SK-N-SH (cell line): ENCODE measurements at regions not wholly inside any gene's neighbourhood (a gene's known extent, or its start where the extent isn't known, plus 50 kb on each side); places are given as distances from the start of the nearest gene placed in this dataset.

ENCODE experiments used
- CTCF ChIA-PET: fragments of 300-600, 350-600 bp; formaldehyde crosslinking; extraction: SDS; loops from one replicate; lab custom pipeline; 2021; lab: Yijun Ruan, JAX
- POLR2A ChIA-PET: fragments of 350-600 bp; sonication (Branson Sonifier 250); formaldehyde crosslinking; extraction: SDS; loops from one replicate; lab custom pipeline; 2020; ENCODE audit warnings: antibody characterized with exemption, inconsistent platforms; lab: Yijun Ruan, JAX
- DNase-seq: peaks from one replicate; pipeline ENCODE4 v3.0.0; 2012
- H2AFZ ChIP-seq: fragments of 200-600 bp; sonication (generic); 2 replicates; pipeline ENCODE4 v1.8.1; 2016; ENCODE audit warnings: antibody characterized with exemption, mild to moderate bottlenecking, low read depth
- H3F3A ChIP-seq: fragments of 200-600 bp; sonication (generic); replicated peaks from 2 replicates; pipeline ENCODE3; 2016; ENCODE audit warnings: antibody characterized with exemption, mild to moderate bottlenecking; ENCODE audit not compliant: insufficient read depth
- H3K27ac ChIP-seq, 2 experiments: fragments of 200-500 bp in 1 of 2; fragments of 200-600 bp in 1 of 2; sonication (Bioruptor generic) in 1 of 2; sonication (generic), shearing (Covaris generic) in 1 of 2; 2 replicates each; pipeline versions ENCODE4 v1.5.1 to v1.6.1; 2014 to 2016; ENCODE audit warnings: low read depth in 2 of 2, inconsistent platforms in 1 of 2, low read length in 1 of 2, mild to moderate bottlenecking in 1 of 2, mixed read lengths in 1 of 2
- H3K27me3 ChIP-seq: fragments of 200-600 bp; sonication (generic), shearing (Covaris generic); 2 replicates; pipeline ENCODE4 v1.6.1; 2016; ENCODE audit warnings: mixed run types; ENCODE audit not compliant: insufficient read depth
- H3K36me3 ChIP-seq, 2 experiments: fragments of 200-500 bp in 1 of 2; fragments of 200-600 bp in 1 of 2; sonication (Bioruptor generic) in 1 of 2; sonication (generic) in 1 of 2; replicated peaks in 1 of 2; 2 replicates each; pipeline versions ENCODE3 to v1.5.1; 2014 to 2016; ENCODE audit warnings: low read length in 1 of 2, mild to moderate bottlenecking in 1 of 2; ENCODE audit not compliant: insufficient read depth in 2 of 2, control insufficient read depth in 1 of 2
- H3K4me1 ChIP-seq, 2 experiments: fragments of 200-500 bp in 1 of 2; fragments of 200-600 bp in 1 of 2; sonication (Bioruptor generic) in 1 of 2; sonication (generic), shearing (Covaris generic) in 1 of 2; 2 replicates each; pipeline versions ENCODE4 v1.5.1 to v1.6.1; 2014 to 2016; ENCODE audit warnings: low read depth in 1 of 2, low read length in 1 of 2, mixed run types in 1 of 2; ENCODE audit not compliant: insufficient read depth in 2 of 2, control insufficient read depth in 1 of 2
- H3K4me2 ChIP-seq: fragments of 200-600 bp; sonication (generic), shearing (Covaris generic); 2 replicates; pipeline ENCODE4 v1.6.1; 2017; ENCODE audit warnings: mixed run types
- H3K4me3 ChIP-seq, 2 experiments: fragments of 200-500 bp in 1 of 2; fragments of 200-600 bp in 1 of 2; sonication (Bioruptor generic) in 1 of 2; sonication (generic), shearing (Covaris generic) in 1 of 2; 2 replicates each; pipeline versions ENCODE4 v1.5.1 to v1.8.1; 2014 to 2016; ENCODE audit warnings: low read depth in 2 of 2, inconsistent platforms in 1 of 2, low read length in 1 of 2, mild to moderate bottlenecking in 1 of 2, mixed read lengths in 1 of 2, moderate library complexity in 1 of 2
- H3K79me2 ChIP-seq: fragments of 200-600 bp; sonication (generic); 2 replicates; pipeline ENCODE4 v1.8.1; 2017; ENCODE audit warnings: mild to moderate bottlenecking; ENCODE audit not compliant: insufficient read depth
- H3K9ac ChIP-seq: fragments of 200-600 bp; sonication (generic); 2 replicates; pipeline ENCODE4 v1.6.1; 2017; ENCODE audit warnings: mixed run types
- H3K9me2 ChIP-seq: fragments of 200-600 bp; sonication (generic); 2 replicates; pipeline ENCODE4 v1.6.1; 2017; ENCODE audit warnings: mixed run types
- H3K9me3 ChIP-seq: fragments of 200-600 bp; sonication (generic); 2 replicates; pipeline ENCODE4 v1.6.1; 2017; ENCODE audit warnings: mixed run types, mild to moderate bottlenecking, moderate library complexity
- H4K20me1 ChIP-seq: fragments of 200-600 bp; sonication (generic); 2 replicates; pipeline ENCODE4 v1.6.1; 2017; ENCODE audit warnings: mild to moderate bottlenecking, mixed run types; ENCODE audit not compliant: insufficient read depth
- EP300 ChIP-seq, 2 experiments: IDR thresholded peaks; 2 replicates each; pipeline versions ENCODE4 v1.4.0 to v1.6.1; 2012; ENCODE audit warnings: borderline replicate concordance in 1 of 2, low read depth in 1 of 2, low read length in 1 of 2
- GATA2 ChIP-seq: sonication (generic); formaldehyde crosslinking; IDR thresholded peaks from 2 replicates; pipeline ENCODE4 v1.5.0; 2020; ENCODE audit warnings: mild to moderate bottlenecking, missing genetic modification reagents
- MAX ChIP-seq: IDR thresholded peaks from 2 replicates; pipeline ENCODE4 v1.4.0; 2012; ENCODE audit warnings: low read depth
- MXI1 ChIP-seq: IDR thresholded peaks from 2 replicates; pipeline ENCODE4 v1.6.1; 2012; ENCODE audit warnings: mild to moderate bottlenecking, low read depth, low read length, improper control_type of control experiment
- NFIC ChIP-seq: IDR thresholded peaks from 2 replicates; pipeline ENCODE4 v1.4.0; 2012; ENCODE audit warnings: borderline replicate concordance
- NRF1 ChIP-seq: IDR thresholded peaks from 2 replicates; pipeline ENCODE4 v1.6.1; 2012; ENCODE audit warnings: low read depth, mild to moderate bottlenecking, low read length
- POLR2AphosphoS5 ChIP-seq: IDR thresholded peaks from 2 replicates; pipeline ENCODE4 v1.6.1; 2012; ENCODE audit warnings: low read depth, low read length
- RAD21 ChIP-seq: IDR thresholded peaks from 2 replicates; pipeline ENCODE4 v1.6.1; 2012; ENCODE audit warnings: mild to moderate bottlenecking, low read length
- REST ChIP-seq: IDR thresholded peaks from 2 replicates; pipeline ENCODE4 v1.6.1; 2012; ENCODE audit warnings: mild to moderate bottlenecking, low read depth, low read length, moderate library complexity
- RFX5 ChIP-seq: IDR thresholded peaks from 2 replicates; pipeline ENCODE4 v1.6.1; 2012; ENCODE audit warnings: mild to moderate bottlenecking, improper control_type of control experiment, low read length
- RXRA ChIP-seq: IDR thresholded peaks from 2 replicates; pipeline ENCODE4 v1.4.0; 2012; ENCODE audit warnings: low read depth, mild to moderate bottlenecking, borderline replicate concordance
- SMC3 ChIP-seq: IDR thresholded peaks from 2 replicates; pipeline ENCODE4 v1.6.1; 2012; ENCODE audit warnings: low read depth, low read length, improper control_type of control experiment
- ZBTB33 ChIP-seq: IDR thresholded peaks from 2 replicates; pipeline ENCODE4 v1.4.0; 2012; ENCODE audit warnings: low read depth, borderline replicate concordance
- WGBS: methylation state at CpG from one replicate; pipeline ENCODE4 v1.1.6; 2017; ENCODE audit warnings: low lambda C conversion rate; 5-methylcytosine and 5-hydroxymethylcytosine counted together

GRCh38 chr2:8525582-8526402 lies 156.1 kb upstream of the ID2 start:
- Histone ChIP-seq H3K4me3 (no peak overlapping the region), H3K9ac (no peak overlapping the region)
- POLR2A ChIA-PET, result interaction anchor here (1.3 kb wide), 2 partner anchors 11 to 156 kb away, joined by 4 to 5 read pairs; partner anchors contain the start of gene ID2
- WGBS, result 79% methylated on average over 14 of the region's 14 CpGs
- peak; percentile 11; the same call in 1 of the 2 replicates for TF ChIP-seq GATA2
- TF ChIP-seq SMC3, result peak; percentile 54
- TF ChIP-seq POLR2AphosphoS5, result no peak
- peak in 1 of 2 experiments; percentile 35; a peak in 1 of 4 replicates for TF ChIP-seq EP300 (IDR thresholded peaks at IDR 0.05; ENCODE audit: borderline replicate concordance in 1 of 2, low read depth in 1 of 2, low read length in 1 of 2)
- no peak for TF ChIP-seq ZBTB33
- peak; percentile 89 for TF ChIP-seq RFX5
- TF ChIP-seq RXRA, result no peak
- TF ChIP-seq NFIC, result 0 out of 2 replicates have a peak, but pooled peaks have one; percentile 16
- TF ChIP-seq RAD21, result peak; percentile 71
- TF ChIP-seq, all 33 proteins: peak for 6
- peaks cover 0 to 37% of the 10 kb centered on the region in 2 experiments; a peak in 2 of 4 replicates for H3K4me1 ChIP-seq
- no peaks in the 10 kb centered on the region for H3F3A ChIP-seq
- no peaks in the 10 kb centered on the region; the same call in 1 of the 2 replicates for H3K27me3 ChIP-seq
- no peaks in the 10 kb centered on the region for H4K20me1 ChIP-seq
- H3K79me2 ChIP-seq, result no peaks in the 10 kb centered on the region
- CTCF ChIA-PET, result interaction anchor here (0.7 to 2.2 kb wide), 11 partner anchors 9 to 1429 kb away, joined by 3 to 12 read pairs (median 5); partner anchors contain the start of gene ID2
- no peaks in the 10 kb centered on the region for H3K36me3 ChIP-seq
- no peak overlapping the region for H2AFZ ChIP-seq
- H3K27ac ChIP-seq, result peak overlapping the region in 1 of 2 experiments; percentile 82; a peak in 2 of 4 replicates
- DNase-seq, result peak; percentile 79
- H3K9me3 ChIP-seq, result no peaks in the 10 kb centered on the region
- H3K4me2 ChIP-seq, result no peak overlapping the region
- no peaks in the 10 kb centered on the region for H3K9me2 ChIP-seq

GRCh38 chr2:8526403-8526696 lies 155.5 kb upstream of the ID2 start:
- H3K9me3 ChIP-seq, result no peaks in the 10 kb centered on the region
- TF ChIP-seq MXI1 (no peak), MAX (no peak), NRF1 (no peak), REST (no peak)
- TF ChIP-seq, all 33 proteins: peak for 0
- no peaks in the 10 kb centered on the region for H3F3A ChIP-seq
- no peaks in the 10 kb centered on the region; the same call in 1 of the 2 replicates for H3K27me3 ChIP-seq
- no peaks in the 10 kb centered on the region for H3K79me2 ChIP-seq
- H3K4me3 ChIP-seq, result no peak overlapping the region
- CTCF ChIA-PET, result interaction anchor here (0.9 to 2.2 kb wide), 8 partner anchors 10 to 1429 kb away, joined by 3 to 12 read pairs (median 6); partner anchors contain the start of gene ID2
- no peak overlapping the region for H3K4me2 ChIP-seq
- H3K36me3 ChIP-seq, result no peaks in the 10 kb centered on the region
- POLR2A ChIA-PET, result interaction anchor here (1.3 to 3.5 kb wide), 2 partner anchors 10 to 155 kb away, joined by 4 to 21 read pairs; partner anchors contain the start of gene ID2
- no peak overlapping the region for H3K9ac ChIP-seq
- WGBS, result 91% methylated on average over 3 of the region's 3 CpGs
- H2AFZ ChIP-seq, result no peak overlapping the region
- H4K20me1 ChIP-seq, result no peaks in the 10 kb centered on the region
- H3K9me2 ChIP-seq, result no peaks in the 10 kb centered on the region
- no peak for DNase-seq
- peak overlapping the region in 1 of 2 experiments; percentile 82; a peak in 2 of 4 replicates for H3K27ac ChIP-seq
- H3K4me1 ChIP-seq, result peaks cover 0 to 35% of the 10 kb centered on the region in 2 experiments; a peak in 2 of 4 replicates
